CD4-positive, alpha-beta T cell treated with Interleukin-4 for 1 hour (primary cell): ENCODE measurements at regions not wholly inside any gene's neighbourhood (a gene's known extent, or its start where the extent isn't known, plus 50 kb on each side); places are given as distances from the start of the nearest gene placed in this dataset.
"Not testable (repeated sequence)": the region's sequence is repeated elsewhere in the genome, so short reads cannot be mapped to it uniquely, and the experiment has no call there.

Experiments
- DNase-seq, 2 donors: peaks; one replicate each; pipeline ENCODE4 v3.0.0-alpha.2; 2020 to 2022

GRCh38 chr10:20485554-20485953 is 411.6 kb downstream of the NEBL start:
- DNase-seq, result no peak

DNA sequence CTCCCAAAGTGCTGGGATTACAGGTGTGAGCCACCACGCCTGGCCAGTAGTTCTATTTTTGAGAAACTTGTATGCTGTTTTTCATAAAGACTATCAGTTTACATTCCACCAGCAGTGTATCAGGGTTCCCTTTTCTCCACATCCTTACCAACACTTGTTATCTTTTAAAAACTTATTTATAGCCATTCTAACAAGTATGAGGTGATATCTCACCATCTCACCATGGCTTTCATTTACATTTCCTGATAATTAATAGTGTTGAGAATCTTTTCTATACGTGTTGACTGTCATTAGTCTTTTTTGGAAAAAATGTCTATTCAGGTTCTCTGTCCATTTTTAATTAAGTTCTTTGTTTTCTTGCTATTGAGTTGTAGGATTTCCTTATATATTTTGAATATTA is 416.1 kb downstream of the NEBL start:
- no peak for DNase-seq

DNA sequence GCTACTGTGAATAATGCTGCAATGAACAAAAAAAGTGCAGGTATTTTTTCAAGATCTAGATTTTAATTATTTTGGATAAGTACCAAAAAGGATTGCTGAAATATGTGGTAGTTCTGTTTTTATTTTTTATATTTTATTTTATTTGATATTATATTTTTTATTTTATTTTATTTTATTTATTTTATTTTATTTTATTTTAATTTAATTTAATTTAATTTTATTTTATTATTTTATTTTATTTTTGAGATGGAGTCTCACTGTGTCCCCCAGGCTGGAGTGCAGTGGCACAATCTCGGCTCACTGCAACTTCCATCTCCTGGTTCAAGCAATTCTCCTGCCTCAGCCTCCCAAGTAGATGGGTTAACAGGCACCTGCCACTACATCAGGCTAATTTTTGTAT is 416.5 kb downstream of the NEBL start:
- not testable (repeated sequence) for DNase-seq

GRCh38 chr10:20474064-20474463 is 423.0 kb downstream of the NEBL start:
- no peak for DNase-seq

GRCh38 chr10:20473023-20473760 is 423.9 kb downstream of the NEBL start:
- no peak for DNase-seq

DNA sequence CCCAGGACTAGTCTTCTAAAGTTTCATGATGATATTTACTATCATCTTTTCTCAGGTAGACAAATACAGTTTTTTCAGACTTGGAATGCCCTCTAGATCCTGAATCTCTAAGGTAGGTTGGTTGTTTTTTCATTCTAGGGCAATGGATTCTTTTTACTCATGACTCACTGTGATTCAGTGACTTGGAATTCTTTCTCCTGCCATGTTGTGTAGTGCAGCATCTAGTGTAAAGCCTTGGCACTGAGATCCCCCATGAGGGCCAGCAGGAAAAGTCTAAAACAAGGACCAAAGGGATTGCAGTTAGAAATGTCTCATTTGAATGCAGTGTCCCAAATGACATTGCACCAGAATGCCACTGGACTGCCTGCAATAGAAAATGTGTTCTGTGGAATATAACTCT is 430.4 kb downstream of the NEBL start:
- no peak for DNase-seq

DNA sequence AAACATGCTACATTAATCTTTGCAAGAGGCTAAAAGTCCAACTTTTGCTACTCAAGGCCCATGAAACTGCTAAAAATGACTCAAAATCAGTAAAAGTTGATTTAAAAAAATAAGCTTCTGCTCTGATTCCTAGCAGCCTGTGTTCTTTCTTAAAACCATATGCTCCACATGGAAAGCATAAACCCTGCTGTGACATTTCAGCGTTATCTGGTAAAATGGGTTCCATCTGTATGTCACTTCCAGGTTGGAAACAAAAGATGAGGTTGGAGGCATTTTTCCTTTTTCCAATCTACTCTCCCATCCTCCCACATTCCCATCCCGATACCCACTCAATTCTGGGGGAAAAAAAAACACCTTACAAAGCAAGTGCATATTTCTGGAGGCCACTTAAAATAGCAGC is 439.5 kb downstream of the NEBL start:
- DNase-seq, result no peak

- DNase-seq, result no peak
Measured at GRCh38 chr10:20455774-20456173, 441.3 kb downstream of the NEBL start.

- no peak for DNase-seq
Measured at GRCh38 chr10:20454331-20454730, 442.8 kb downstream of the NEBL start.

DNA sequence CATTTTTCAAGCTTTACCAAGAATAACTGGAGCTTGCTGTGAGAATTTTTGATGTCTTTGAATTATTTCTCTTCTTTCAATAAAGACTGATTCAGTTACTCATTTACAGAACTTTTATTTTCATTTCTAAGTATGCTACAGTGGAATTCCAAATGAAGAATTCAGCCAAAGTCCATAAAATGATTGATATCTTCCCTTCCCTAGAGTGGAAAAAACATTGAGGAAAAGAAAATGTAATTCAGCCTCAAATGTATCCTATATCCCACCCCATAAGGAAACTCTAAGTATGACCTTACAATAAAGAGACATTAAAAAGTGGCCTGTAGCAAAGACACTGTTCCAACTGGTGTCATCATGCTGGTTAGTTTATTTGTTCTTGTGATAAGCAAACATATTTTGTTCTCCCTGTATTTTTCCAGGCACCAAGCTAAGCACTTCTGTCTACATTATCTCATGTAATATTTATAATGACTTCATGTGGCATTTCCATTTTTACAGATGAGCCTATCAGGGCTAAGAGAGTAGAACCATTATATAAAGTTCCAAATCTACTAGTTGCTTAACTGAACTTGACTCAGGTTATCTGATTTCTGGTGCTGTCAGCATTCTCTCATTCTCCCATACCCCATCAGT is 450.4 kb downstream of the NEBL start:
- DNase-seq, result no peak

GRCh38 chr10:20443094-20443493 is 454.0 kb downstream of the NEBL start:
- DNase-seq, result no peak

- no peak for DNase-seq
Measured at GRCh38 chr10:20429742-20430141, 467.4 kb downstream of the NEBL start.

GRCh38 chr10:20427821-20428220 is 469.3 kb downstream of the NEBL start:
- no peak for DNase-seq

DNA sequence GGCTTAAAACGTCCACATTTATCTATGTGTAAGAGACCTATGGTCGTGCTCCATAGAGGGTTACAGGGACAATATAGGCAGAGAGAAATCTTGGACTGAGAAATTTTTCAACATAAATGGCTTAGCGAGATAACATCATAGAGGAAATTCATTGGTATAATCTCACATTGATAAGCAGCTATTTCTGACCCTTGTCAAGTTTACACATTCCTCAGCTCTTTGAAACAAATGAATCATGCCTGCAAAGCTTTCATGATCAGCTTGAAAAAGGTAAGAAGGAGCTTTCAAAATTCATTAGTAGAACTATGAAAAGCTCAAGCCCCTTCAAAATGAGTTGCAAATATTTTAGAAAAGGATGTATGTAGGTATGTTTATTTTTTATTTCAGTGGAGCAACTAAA is 478.8 kb downstream of the NEBL start:
- DNase-seq, result no peak

- no peak for DNase-seq
Measured at GRCh38 chr10:20417791-20418190, 479.3 kb downstream of the NEBL start.

GRCh38 chr10:20415684-20416083 is 481.4 kb downstream of the NEBL start:
- DNase-seq, result no peak

- DNase-seq, result no peak
Measured at GRCh38 chr10:20407357-20407756, 489.8 kb downstream of the NEBL start.

DNA sequence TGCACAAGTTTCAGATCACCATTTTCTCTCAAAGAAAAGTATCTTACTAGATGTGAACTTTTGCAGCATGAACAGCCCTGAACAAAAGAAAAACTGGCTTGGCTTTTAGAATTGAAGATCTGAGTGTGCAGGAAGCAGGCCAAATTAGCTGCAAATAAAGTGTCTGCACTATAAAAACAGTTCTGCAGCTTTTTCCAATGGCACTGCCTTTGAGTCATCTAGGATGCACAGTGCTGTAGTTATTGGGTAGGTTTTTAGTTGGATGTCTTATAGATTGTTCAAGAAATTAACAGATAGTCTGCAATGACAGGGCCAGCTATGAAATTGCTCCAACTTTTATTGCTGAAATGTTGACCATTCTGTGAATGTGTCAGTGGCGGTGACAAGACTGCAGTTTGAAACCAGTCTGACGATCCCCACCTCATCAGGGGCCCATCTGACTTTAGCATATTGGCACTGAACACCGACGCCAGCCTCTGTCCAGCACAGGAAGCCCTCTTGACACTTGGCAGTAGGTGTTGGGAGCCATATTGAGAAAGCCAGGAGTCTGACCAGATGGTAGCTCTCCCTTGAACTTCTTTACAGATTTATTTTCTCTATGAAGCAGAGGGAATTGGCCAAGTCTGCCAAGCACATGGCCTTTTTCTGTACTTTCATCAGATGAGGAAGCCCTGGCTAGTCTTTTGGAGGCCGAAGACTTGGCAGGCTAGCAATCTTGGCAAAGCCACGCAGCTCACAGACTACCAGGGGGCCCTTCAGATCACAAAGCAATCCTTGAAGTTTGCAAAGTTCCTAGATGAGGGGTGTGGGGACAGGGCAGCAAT is 490.6 kb downstream of the NEBL start:
- DNase-seq, result no peak

DNA sequence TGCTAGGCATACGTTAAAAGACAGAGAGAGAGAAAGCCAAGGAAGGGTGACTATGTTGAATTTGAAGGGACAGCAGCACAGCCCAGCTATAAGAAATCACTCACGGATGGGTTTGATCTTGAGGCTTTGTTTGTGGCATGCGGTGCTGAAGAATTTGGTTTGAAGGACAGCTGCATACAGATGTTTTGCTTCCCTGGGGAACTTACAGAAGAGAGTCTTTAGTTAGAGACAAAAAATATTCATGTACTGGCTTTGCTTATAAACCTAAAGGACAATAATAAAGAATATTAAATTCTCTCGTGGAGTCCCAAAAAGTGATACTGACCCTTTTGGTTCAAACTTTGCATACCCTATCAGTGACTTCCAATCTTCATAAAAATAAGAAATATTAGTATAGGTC is 491.4 kb downstream of the NEBL start:
- no peak for DNase-seq

DNA sequence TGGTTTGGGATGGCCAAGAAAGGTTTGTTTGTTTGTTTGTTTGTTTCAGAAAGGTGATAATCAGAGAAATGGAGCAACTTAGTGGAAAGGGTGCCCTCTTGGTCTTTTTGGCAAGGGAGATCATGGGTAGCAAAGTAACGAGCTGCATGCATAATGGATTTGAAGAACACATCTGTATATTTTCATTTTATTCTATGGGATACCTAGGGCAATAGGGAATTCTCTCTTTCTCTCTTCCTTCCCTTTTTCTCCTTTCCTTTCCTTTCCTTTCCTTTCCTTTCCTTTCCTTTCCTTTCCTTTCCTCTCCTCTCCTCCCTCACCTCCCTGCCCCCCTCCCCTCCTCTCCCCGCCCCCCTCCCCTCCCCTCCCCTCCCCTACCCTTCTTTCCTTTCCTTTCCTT is 492.1 kb downstream of the NEBL start:
- no peak for DNase-seq

DNA sequence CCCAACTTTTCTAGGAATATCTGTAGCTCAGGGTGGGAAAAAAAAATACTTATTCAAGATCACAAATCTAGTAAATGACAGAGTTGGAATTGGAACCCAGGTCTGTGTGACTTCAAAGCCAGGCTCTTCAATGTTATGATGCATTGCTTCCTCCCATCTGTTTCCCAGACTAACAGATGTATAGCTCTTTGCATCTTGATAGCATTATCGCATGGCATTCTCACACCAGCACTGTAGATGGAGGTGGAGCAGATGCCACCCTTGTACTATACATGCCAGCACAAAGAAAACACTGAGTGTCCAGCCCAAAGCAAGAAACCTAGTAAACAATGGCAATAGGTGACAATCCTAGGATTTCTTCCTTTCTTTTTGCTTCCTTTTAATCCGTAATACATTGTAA is 497.3 kb downstream of the NEBL start:
- no peak for DNase-seq

DNA sequence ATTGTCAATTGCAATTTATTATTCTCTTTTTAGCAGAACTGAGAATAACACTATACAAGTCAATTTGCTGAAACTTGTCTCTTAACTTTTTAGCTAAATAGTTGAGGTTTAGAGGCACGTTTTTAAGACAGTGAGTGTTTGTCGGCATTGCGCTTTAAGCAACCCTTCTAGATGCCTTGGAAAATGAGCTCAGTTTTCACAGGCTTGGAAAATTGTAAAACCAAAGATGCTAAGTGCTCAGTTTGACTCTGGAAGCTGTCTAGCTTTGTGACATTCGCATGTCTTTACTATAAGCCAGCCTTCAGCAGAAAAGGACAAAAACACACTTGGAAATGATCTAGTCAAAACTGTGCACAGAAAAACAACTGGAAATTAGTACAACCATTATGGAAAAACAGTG is 500.4 kb downstream of the NEBL start:
- no peak for DNase-seq

DNA sequence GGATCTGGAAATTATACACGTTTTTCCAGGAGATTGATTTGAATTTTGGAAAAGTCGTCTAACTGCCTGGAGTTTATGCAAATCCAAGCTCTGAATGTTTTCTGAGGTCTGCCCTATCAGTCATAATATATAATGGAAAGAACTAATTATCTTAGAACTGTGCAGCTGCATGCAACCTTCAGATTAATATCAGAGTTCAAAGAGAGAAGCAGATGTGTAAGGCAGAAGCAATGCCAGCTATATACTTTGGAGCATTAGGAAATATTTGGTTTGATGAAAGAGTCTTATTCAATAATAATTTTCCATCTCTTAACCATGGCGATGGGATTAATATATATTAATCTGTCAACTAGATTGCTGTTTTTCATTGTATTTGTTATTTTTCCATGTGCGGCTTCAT is 500.9 kb downstream of the NEBL start:
- DNase-seq, result no peak

DNA sequence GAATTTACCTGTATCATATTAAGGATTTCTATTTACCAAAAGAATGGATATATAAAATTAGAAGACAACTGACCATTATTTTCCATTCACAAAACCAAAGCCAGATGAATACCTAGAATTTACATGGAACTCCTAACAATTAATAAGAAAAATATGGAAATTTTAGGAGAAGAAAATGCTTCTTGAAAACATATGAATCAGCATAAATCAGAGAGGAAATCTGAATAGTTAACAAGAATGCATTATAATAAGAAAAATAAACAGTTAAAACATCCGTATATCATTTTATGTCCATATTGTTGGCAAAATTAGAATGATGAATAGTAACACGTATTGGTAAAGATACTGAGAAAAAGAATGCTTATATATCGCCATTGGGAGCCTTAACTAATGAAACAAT is 505.5 kb downstream of the NEBL start:
- no peak for DNase-seq
